GM23248 (cell line): ENCODE measurements at regions not wholly inside any gene's neighbourhood (a gene's known extent, or its start where the extent isn't known, plus 50 kb on each side); places are given as distances from the start of the nearest gene placed in this dataset.

ENCODE experiments used
- EZH2 ChIP-seq: fragments of 200-600 bp; sonication (generic); IDR thresholded peaks from 2 replicates; pipeline ENCODE4 v1.6.1; 2018; ENCODE audit warnings: antibody characterized with exemption, mild to moderate bottlenecking; ENCODE audit not compliant: insufficient read depth, poor library complexity, severe bottlenecking
- EZH2phosphoT487 ChIP-seq: fragments of 200-600 bp; sonication (generic); IDR thresholded peaks from 2 replicates; pipeline ENCODE4 v1.6.1; 2018; ENCODE audit warnings: antibody characterized with exemption, moderate library complexity, mild to moderate bottlenecking, low read depth; ENCODE audit not compliant: insufficient read depth

GRCh38 chr6:95185874-95186273, 391.5 kb upstream of the MANEA start:
- TF ChIP-seq EZH2 (no peak), EZH2phosphoT487 (no peak)
